ENCODE measurements at regions not wholly inside any gene's neighbourhood (a gene's known extent, or its start where the extent isn't known, plus 50 kb on each side); places are given as distances from the start of the nearest gene placed in this dataset.
"Not testable (repeated sequence)": the region's sequence is repeated elsewhere in the genome, so short reads cannot be mapped to it uniquely, and the experiment has no call there.

DNA sequence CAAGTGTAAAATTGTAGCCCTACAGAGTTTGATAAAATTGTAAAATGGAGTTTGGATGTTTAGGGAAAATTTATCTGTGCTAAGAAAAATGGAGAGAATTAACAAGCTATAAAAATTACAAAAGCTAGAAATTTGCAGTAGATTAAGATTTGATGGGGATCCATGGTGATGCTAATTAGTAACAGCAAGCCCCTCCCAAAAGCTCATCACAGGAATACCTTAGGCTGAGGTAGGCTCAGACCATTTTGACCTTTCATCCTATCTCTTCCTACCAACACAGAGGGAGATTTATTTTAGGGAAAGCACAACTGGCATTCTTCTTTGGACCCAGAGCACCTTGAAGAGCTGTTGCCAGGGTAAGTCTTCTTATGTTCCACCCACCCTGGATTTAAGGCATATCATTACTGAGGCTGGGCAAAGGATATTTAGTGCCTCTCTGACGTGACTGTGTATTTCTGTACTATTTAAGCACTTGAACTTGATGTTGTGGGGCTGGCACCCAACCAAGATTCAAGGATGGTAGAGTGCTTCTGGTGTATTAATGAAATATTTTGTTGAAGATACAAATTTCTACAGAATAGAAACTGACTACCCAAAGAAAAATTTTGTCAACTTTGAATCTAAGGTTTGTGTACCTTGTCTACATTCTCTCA lies 70.8 kb upstream of the SLC39A10 start:
- Mint-ChIP-seq H3K27ac (no peak overlapping the region), H3K27me3 (no peaks in the 10 kb centered on the region), H3K9me3 (peaks cover 0 to 2% of the 10 kb centered on the region in 2 donors), H3K4me3 (no peak overlapping the region), H3K36me3 (no peaks in the 10 kb centered on the region), H3K4me1 (peaks cover 0 to 3% of the 10 kb centered on the region in 2 donors)
- ATAC-seq (replicated peaks) (no peak), DNase-seq (no peak)

- ATAC-seq (replicated peaks): no peak
- Mint-ChIP-seq H3K4me3 (no peak overlapping the region), H3K27me3 (no peaks in the 10 kb centered on the region), H3K4me1 (peaks cover 8 to 23% of the 10 kb centered on the region in 2 donors), H3K9me3 (peaks cover 0 to 2% of the 10 kb centered on the region in 2 donors), H3K36me3 (peaks cover 0 to 3% of the 10 kb centered on the region in 2 donors), H3K27ac (peak overlapping the region; percentile 16)
- DNase-seq: no peak
These were observed 74.8 kb upstream of the SLC39A10 start for GRCh38 chr2:195582188-195582587.

- no peak for DNase-seq
- Mint-ChIP-seq H3K4me3 (no peak overlapping the region), H3K27ac (peak overlapping the region; percentile 89), H3K27me3 (no peaks in the 10 kb centered on the region), H3K36me3 (peaks cover 0 to 3% of the 10 kb centered on the region in 2 donors), H3K9me3 (peaks cover 0 to 2% of the 10 kb centered on the region in 2 donors), H3K4me1 (peaks cover 16 to 39% of the 10 kb centered on the region in 2 donors)
- ATAC-seq (replicated peaks): peak; percentile 95 to 97
These were observed 77.1 kb upstream of the SLC39A10 start for GRCh38 chr2:195579776-195580555.

DNA sequence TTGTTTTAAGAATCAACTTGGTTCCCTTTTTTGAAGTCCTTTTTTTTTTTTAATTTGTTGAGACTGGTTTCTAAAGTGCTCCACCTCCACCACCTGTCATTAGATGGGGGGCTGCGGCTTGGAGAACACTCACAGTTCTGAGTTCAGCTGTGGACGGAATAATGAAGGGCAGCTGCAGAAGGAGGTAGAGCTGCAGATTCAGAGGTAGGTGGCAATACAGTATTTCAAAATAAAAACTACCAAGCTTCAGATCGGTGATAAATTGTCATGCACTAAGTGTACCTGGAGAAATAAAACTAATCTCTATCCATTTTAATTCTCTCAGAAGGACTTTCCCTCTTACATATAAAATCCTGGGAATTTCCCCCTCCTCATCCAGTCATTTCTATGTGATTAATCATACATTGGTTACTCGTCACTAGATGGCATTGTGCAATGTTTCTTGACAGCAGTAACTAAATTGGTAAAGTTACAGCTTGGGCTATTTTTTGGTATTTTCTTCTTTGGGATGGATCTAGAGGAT lies 81.1 kb upstream of the SLC39A10 start:
- H3K27ac Mint-ChIP-seq: peak overlapping the region; percentile 84
- H3K9me3 Mint-ChIP-seq: no peaks in the 10 kb centered on the region
- peak; percentile 56 to 71 for ATAC-seq (replicated peaks)
- H3K4me3 Mint-ChIP-seq: peak overlapping the region in 1 of 2 donors; percentile 67
- H3K36me3 Mint-ChIP-seq: peaks cover 0 to 3% of the 10 kb centered on the region in 2 donors
- DNase-seq: no peak
- peaks cover 19 to 43% of the 10 kb centered on the region in 2 donors for H3K4me1 Mint-ChIP-seq
- no peaks in the 10 kb centered on the region for H3K27me3 Mint-ChIP-seq

- Mint-ChIP-seq H3K4me1 (peaks cover 22 to 44% of the 10 kb centered on the region in 2 donors), H3K4me3 (no peak overlapping the region), H3K9me3 (no peaks in the 10 kb centered on the region), H3K36me3 (no peaks in the 10 kb centered on the region), H3K27me3 (no peaks in the 10 kb centered on the region), H3K27ac (no peak overlapping the region)
- ATAC-seq (replicated peaks) (no peak), DNase-seq (no peak)
These were observed 82.0 kb upstream of the SLC39A10 start for GRCh38 chr2:195575016-195575415.

DNA sequence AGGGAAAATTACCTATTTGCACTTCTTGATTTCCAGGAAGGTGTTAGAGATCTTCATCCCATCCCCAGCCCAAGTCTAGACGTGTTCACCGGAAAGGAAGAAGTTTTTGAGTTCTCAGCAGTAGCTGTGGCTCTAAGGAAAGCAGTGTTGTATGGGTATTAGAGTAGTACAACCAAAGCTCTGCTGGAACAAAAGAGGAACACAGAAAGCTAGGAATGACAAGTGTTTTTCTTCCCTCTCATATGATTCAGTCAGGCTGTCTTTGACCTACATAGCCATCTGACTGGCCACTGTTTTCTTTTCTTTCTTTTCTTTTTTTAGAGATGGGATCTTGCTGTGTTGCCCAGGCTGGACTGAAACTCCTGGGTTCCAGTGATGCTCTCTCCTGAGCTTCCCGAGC lies 82.7 kb upstream of the SLC39A10 start:
- Mint-ChIP-seq H3K27me3 (no peaks in the 10 kb centered on the region), H3K9me3 (no peaks in the 10 kb centered on the region), H3K27ac (no peak overlapping the region), H3K4me1 (peaks cover 22 to 44% of the 10 kb centered on the region in 2 donors), H3K36me3 (no peaks in the 10 kb centered on the region), H3K4me3 (no peak overlapping the region)
- ATAC-seq (replicated peaks): peak; percentile 65 to 66
- DNase-seq: no peak

DNA sequence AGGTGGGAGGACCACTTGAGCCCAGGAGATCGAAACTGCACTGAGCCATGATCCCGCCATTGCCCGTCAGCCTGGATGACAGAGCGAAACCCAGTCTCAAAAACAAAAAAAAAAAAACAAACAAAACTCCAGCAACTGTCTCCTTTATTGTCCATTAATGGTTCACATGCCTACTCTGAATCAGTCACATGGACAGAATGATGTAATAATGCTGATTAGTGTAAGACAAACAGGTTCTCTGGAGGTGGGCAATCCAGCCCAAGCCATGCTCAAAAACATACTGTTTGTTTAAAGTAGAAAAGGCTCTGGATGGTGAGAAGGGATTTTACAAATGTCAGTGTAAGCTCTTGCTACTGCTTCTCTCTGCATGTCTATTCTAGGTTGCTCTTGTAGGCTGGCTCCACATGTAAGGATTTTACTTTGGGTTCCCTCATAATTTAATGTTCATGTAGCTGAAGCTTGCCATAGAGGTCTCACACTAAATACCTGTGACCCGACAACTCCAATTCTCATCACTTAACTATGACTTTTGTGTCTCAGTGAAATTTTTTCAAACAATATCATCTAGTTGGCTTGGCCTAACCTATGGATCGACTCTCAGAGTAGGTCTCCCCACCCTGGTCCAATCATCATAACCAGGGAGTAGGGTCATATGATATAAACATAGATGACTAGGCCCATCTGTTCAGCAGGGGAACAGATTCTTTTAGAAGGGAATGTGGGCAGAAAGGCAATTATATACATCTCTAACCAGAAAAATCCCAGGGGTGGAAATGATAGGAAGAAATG lies 83.9 kb upstream of the SLC39A10 start:
- Mint-ChIP-seq H3K9me3 (no peaks in the 10 kb centered on the region), H3K4me3 (no peak overlapping the region), H3K27me3 (no peaks in the 10 kb centered on the region), H3K27ac (peak overlapping the region; percentile 14), H3K36me3 (no peaks in the 10 kb centered on the region), H3K4me1 (peaks cover 23 to 44% of the 10 kb centered on the region in 2 donors)
- DNase-seq (no peak), ATAC-seq (replicated peaks) (no peak)

DNA sequence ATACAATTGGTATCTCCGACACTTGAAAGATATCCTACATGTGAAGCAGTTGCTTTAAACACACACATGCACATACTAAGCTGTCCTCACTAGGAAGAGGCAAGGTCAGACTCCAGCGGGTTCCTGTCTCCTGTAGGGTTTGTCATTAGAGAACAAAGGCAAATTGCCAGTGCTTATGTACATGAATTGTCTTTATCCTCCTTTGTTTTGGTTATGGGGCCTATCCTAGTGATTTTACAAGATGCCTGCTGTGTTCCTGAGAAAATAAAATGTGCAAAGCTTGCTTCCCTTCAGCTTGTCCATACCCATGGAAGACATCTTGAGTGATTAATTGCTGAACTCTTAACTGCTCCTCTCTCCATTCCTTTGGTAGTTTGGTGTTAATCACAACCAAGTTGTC lies 86.7 kb upstream of the SLC39A10 start:
- Mint-ChIP-seq H3K4me1 (peaks cover 12 to 20% of the 10 kb centered on the region in 2 donors), H3K4me3 (no peak overlapping the region), H3K27me3 (no peaks in the 10 kb centered on the region), H3K27ac (no peak overlapping the region), H3K36me3 (no peaks in the 10 kb centered on the region), H3K9me3 (no peaks in the 10 kb centered on the region)
- DNase-seq: no peak
- no peak for ATAC-seq (replicated peaks)

GRCh38 chr2:195569255-195569654 lies 87.8 kb upstream of the SLC39A10 start:
- peaks cover 11 to 20% of the 10 kb centered on the region in 2 donors for H3K4me1 Mint-ChIP-seq
- H3K36me3 Mint-ChIP-seq: no peaks in the 10 kb centered on the region
- no peak for DNase-seq
- H3K4me3 Mint-ChIP-seq: no peak overlapping the region
- H3K9me3 Mint-ChIP-seq: no peaks in the 10 kb centered on the region
- H3K27me3 Mint-ChIP-seq: no peaks in the 10 kb centered on the region
- no peak overlapping the region for H3K27ac Mint-ChIP-seq
- ATAC-seq (replicated peaks): peak in 1 of 2 donors; percentile 53

- H3K4me3 Mint-ChIP-seq; H3K36me3 Mint-ChIP-seq; H3K27ac Mint-ChIP-seq; ATAC-seq (replicated peaks); H3K9me3 Mint-ChIP-seq; DNase-seq; H3K27me3 Mint-ChIP-seq: not testable (repeated sequence)
- H3K4me1 Mint-ChIP-seq: peaks cover 24 to 34% of the 10 kb centered on the region in 2 donors
These were observed 92.3 kb upstream of the SLC39A10 start for GRCh38 chr2:195564625-195565135.

DNA sequence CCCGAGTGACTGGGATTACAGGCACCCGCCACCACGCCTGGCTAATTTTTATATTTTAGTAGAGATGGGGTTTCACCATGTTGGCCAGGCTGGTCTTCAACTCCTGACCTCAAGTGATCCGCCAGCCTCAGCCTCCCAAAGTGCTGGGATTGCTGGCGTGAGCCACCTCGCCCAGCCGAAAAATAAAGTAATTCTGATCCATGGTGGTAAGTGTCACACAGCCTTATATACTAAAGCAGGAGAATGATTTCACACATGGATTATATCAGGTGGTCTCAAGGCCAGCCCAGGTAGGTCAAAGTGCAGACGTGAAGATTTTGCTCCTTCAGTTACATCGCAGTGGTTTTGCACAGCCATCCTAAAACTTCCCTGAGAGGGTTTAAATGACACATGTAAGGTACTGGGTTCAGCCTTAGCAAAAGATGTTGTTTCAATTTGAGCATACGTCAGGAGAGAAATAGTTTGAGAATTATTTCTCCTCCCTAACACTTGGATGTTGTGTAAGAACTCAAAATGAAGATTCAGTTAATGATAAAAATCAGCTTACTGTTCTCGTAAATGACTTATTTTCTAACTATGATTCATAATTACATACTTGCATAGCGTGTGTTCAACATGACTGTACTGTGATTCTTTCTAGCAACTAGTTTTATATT lies 93.0 kb upstream of the SLC39A10 start:
- no peaks in the 10 kb centered on the region for H3K27me3 Mint-ChIP-seq
- ATAC-seq (replicated peaks) (no peak), DNase-seq (no peak)
- H3K36me3 Mint-ChIP-seq: peaks cover 5 to 8% of the 10 kb centered on the region in 2 donors
- no peak overlapping the region for H3K27ac Mint-ChIP-seq
- peaks cover 26 to 34% of the 10 kb centered on the region in 2 donors for H3K4me1 Mint-ChIP-seq
- H3K4me3 Mint-ChIP-seq: no peak overlapping the region
- peaks cover 5 to 7% of the 10 kb centered on the region in 2 donors for H3K9me3 Mint-ChIP-seq

DNA sequence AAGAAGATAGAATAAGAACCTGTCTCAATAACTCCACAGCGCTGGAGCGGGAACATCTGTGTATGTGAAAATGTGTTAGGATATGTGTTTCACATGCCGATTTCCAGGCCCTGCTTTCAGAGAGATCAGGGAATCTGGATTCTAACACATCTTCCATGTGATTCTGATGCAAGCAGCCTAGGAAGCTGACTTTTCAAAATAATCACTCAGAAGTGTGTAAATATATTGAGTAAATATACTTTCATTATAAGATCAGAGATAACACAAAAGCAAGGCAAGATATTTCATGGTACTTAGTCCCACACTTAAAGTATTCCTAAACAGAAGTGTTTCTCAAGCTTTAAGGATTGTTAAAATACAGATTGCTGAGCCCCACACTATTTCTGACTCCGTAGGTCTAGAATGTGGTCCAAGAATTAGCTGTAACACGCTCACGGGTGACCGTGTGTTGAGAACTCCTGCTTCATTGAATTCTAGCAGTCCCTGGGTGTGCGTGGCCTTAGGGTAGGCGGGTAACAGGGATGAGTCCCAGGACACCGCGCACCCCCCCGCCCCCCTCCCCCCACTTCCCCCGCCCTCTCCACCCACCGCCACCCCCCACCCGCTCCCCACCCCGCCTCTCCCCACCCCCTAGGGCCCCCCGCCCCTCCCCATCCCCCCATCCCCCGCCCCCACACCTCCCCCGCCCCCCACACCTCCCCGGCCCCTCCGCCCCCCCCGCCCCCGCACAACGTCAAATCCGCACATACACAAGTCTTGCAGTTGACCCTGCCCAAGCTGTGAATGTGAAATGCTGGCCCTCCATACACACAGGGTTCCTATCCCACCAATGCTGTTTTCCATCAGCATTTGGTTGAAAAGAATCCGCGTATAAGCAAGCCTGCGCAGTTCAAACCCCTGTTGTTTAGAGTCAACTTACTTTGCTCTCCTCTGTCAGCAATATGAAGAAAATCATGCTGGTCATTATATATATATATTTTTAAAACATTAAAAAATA lies 94.2 kb upstream of the SLC39A10 start:
- peaks cover 30 to 42% of the 10 kb centered on the region in 2 donors for H3K4me1 Mint-ChIP-seq
- H3K27me3 Mint-ChIP-seq: no peaks in the 10 kb centered on the region
- DNase-seq (no peak), ATAC-seq (replicated peaks) (no peak)
- H3K4me3 Mint-ChIP-seq: peak overlapping the region; percentile 38 to 73
- H3K27ac Mint-ChIP-seq: peak overlapping the region; percentile 85
- peaks cover 5 to 14% of the 10 kb centered on the region in 2 donors for H3K9me3 Mint-ChIP-seq
- peaks cover 5 to 8% of the 10 kb centered on the region in 2 donors for H3K36me3 Mint-ChIP-seq
